GM12892 (cell line): ENCODE measurements at regions not wholly inside any gene's neighbourhood (a gene's known extent, or its start where the extent isn't known, plus 50 kb on each side); places are given as distances from the start of the nearest gene placed in this dataset.

Source experiments
- POLR2A ChIP-seq: IDR thresholded peaks from 2 replicates; pipeline ENCODE4 v1.6.1; 2011; ENCODE audit warnings: low read depth, low read length, control low read depth
- TAF1 ChIP-seq: IDR thresholded peaks from 2 replicates; pipeline ENCODE4 v1.6.1; 2011; ENCODE audit warnings: low read depth, mild to moderate bottlenecking, control low read depth, low read length, borderline replicate concordance

GRCh38 chr18:67218556-67218955 is 298.0 kb downstream of the DSEL start:
- no peak for TF ChIP-seq POLR2A
- TF ChIP-seq TAF1 = no peak
